K562 (cell line): ENCODE measurements at regions not wholly inside any gene's neighbourhood (a gene's known extent, or its start where the extent isn't known, plus 50 kb on each side); places are given as distances from the start of the nearest gene placed in this dataset.

Experiments
- CLOCK ChIP-seq: fragments of 250-450 bp; sonication (Bioruptor Pico); IDR thresholded peaks from 2 replicates; pipeline ENCODE4 v1.4.0; 2020; ENCODE audit warnings: mild to moderate bottlenecking, moderate library complexity, borderline replicate concordance
- EZH2 ChIP-seq: IDR thresholded peaks from 2 replicates; pipeline ENCODE4 v1.6.1; 2012; ENCODE audit warnings: low read depth, mild to moderate bottlenecking, inconsistent platforms, low read length, borderline replicate concordance
- FOXP1 ChIP-seq: sonication (generic); formaldehyde crosslinking; IDR thresholded peaks from 2 replicates; pipeline ENCODE4 v1.8.0; 2022; ENCODE audit warnings: mild to moderate bottlenecking, missing genetic modification reagents
- KLF6 ChIP-seq: fragments of 250-450 bp; sonication (Bioruptor Pico); IDR thresholded peaks from 2 replicates; pipeline ENCODE4 v1.4.0; 2020; ENCODE audit warnings: mild to moderate bottlenecking, moderate library complexity, borderline replicate concordance
- PCBP2 ChIP-seq: fragments of 200-400 bp; formaldehyde crosslinking; IDR thresholded peaks from 2 replicates; pipeline ENCODE4 v1.6.1; 2018; ENCODE audit warnings: low read length, low read depth, mild to moderate bottlenecking, moderate library complexity; ENCODE audit not compliant: poor library complexity, severe bottlenecking
- POLR2A ChIP-seq: fragments of 450-650 bp; conservative IDR thresholded peaks from 2 replicates; pipeline ENCODE4 v1.6.1; 2016
- SREBF2 ChIP-seq: sonication (generic); formaldehyde crosslinking; IDR thresholded peaks from 2 replicates; pipeline ENCODE4 v1.4.0; 2020; ENCODE audit warnings: mild to moderate bottlenecking, missing genetic modification reagents
- ZBTB7A ChIP-seq: IDR thresholded peaks from 2 replicates; pipeline ENCODE4 v1.6.1; 2011; ENCODE audit warnings: low read depth, mild to moderate bottlenecking, low read length, moderate library complexity, borderline replicate concordance; ENCODE audit not compliant: control insufficient read depth
- ZFP91 ChIP-seq: sonication (generic); formaldehyde crosslinking; IDR thresholded peaks from 2 replicates; pipeline ENCODE4 v1.8.0; 2022; ENCODE audit warnings: mild to moderate bottlenecking, missing genetic modification reagents

GRCh38 chr11:103688924-103689323 lies 347.5 kb upstream of the DDI1 start:
- TF ChIP-seq ZFP91 (CRISPR knock-in tag) (no peak), PCBP2 (no peak), EZH2 (no peak), FOXP1 (CRISPR knock-in tag) (no peak), POLR2A (no peak), SREBF2 (CRISPR knock-in tag) (no peak), CLOCK (CRISPR knock-in tag) (no peak), KLF6 (CRISPR knock-in tag) (no peak), ZBTB7A (no peak)
